ENCODE measurements at regions not wholly inside any gene's neighbourhood (a gene's known extent, or its start where the extent isn't known, plus 50 kb on each side); places are given as distances from the start of the nearest gene placed in this dataset.
A peak's percentile ranks its signal among the peaks of the same experiment; 100 is the strongest.
"Not testable (repeated sequence)": the region's sequence is repeated elsewhere in the genome, so short reads cannot be mapped to it uniquely, and the experiment has no call there.

DNA sequence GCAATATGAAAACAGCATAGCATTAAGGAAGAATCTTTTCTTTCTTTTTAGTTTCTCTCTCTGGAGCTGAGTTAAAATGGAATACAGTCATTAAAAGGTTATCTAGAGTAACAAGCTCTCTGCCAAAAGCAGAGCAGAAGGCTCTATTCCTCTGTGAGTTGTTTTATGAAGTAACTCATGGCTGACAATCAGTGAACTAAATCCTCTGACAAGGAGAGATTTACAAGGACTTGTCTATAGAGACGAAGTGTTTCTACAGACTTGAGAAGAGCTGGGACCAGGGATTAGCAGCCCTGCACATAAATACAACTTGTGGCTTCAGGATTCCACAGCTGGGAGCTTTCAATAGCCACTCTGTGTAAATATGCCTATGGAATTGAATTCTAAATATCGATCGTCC lies 192.5 kb upstream of the RAG2 start:
- no peak for DNase-seq (ENCODE audit: low read depth in 3 of 3)

DNA sequence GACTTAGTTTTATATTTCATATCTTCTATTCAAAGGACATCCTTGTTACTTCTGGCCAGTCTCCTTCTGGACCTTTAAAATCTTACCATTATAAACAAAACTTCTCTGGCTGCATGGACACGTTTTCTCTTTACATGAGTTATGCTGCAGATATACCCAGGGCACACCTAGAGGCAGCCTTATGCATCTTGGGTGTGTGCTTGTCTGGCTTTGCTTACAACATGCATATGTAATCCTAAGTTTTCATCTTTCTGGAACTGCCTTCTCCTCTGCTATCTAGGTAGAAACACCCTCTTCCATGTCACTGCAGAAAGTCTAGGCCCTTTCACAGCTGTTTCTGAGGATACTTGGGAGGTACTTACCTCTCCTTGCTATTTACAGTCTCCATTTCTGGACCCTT lies 185.8 kb upstream of the RAG2 start:
- no peak for DNase-seq (ENCODE audit: low read depth in 3 of 3)

DNA sequence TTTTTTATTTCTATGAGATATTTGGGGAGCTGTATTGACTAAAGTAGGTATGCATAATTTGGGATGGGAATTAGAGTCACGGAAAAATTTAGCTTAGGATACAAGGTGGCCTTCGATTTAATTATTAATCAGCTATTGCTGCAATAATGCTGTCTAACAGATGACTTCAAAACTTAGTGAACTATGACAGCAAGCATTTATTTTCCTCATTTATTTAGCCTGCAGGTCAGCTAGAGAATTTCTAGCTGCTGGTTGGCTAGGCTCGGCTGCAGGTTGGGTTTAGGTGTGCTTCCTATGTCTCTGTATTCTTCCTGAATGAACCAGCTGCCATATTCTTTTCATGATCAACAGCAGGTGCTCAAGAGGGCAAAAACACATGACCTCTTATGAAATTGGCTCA lies 181.8 kb upstream of the RAG2 start:
- no peak for DNase-seq (ENCODE audit: low read depth in 3 of 3)

- DNase-seq (ENCODE audit: low read depth in 3 of 3): no peak
Measured at GRCh38 chr11:36777311-36777710, 179.3 kb upstream of the RAG2 start.

DNA sequence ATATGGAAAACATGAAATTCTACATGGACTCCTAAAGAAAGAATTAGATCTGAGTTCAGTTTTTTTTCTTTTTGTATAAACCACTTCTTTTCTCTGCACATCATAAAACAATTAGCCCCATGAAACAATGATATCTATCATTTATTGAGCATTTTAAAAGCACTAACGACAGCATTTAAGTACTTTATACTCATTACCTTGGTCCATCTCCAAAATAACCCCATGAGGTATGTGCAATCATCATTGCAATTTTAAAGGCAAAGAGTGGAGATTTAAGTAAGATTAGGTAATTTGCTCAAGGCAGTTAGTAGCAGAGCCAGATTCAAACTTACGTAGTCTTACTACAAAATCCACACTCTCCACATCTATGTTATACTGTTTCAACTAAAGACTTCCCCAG lies 177.7 kb upstream of the RAG2 start:
- DNase-seq (ENCODE audit: low read depth in 3 of 3): no peak

DNA sequence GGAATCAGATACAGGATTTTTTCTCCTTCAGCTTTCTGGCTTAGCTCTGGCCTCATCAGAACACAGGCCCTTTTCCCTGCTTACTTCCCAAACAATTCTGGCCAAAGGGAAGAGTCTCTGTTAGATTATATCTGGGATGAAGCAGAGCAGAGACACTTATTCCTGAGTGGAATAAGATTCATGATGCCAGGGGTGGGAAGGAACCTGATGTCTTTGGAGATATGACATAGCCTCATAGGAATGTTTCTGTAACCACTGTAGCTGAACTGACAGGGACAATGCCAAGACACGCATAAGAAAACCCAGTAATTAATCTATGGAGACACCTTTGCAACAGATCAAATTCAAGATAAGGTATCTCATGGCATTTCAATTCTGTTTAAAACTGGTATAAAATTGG lies 177.1 kb upstream of the RAG2 start:
- no peak for DNase-seq (ENCODE audit: low read depth in 3 of 3)

- DNase-seq (ENCODE audit: low read depth in 3 of 3): no peak
Measured at GRCh38 chr11:36774603-36775002, 176.6 kb upstream of the RAG2 start.

DNA sequence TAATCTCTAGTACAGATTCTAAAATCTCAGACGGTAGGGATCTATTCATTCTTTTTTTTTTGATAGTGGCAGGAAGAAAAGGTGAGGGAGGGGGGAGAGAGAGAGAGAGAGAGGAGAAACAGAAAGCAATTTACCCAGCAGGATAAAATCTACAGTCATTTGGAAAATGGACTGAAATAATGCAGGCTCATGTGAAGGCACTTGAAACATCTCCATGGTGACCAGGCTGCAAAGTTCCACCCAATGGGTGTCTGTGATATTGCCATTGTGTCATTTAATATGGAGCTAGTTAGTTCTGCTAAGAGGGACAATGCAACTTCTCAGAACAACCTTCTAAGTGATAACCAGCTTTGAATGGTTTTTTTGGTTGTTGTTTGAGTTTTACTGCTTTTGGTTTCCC lies 165.2 kb upstream of the RAG2 start:
- DNase-seq (ENCODE audit: low read depth in 3 of 3): no peak

GRCh38 chr11:36757075-36757474 lies 159.0 kb upstream of the RAG2 start:
- DNase-seq (ENCODE audit: low read depth in 3 of 3): no peak

DNA sequence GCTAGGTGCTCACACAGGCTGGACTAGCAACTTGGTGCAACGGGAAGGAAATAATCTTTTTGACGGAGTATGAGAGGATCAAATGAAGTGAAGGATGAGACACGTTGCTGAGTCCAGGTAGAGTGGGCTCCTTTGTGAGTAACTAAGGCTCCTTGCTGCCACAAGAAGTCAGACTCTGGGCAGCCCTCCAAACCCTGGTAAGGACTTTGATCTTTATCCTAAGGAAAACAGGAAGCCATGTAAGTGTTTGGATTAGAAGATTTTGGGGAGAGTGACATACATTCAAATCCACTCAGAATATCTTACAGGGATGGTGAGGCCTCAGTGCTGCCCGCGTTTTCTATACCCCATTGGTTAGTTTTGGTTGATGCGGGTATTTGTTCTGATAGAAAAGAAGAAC lies 155.9 kb upstream of the RAG2 start:
- no peak for DNase-seq (ENCODE audit: low read depth in 3 of 3)

GRCh38 chr11:36751996-36752395 lies 154.0 kb upstream of the RAG2 start:
- DNase-seq (ENCODE audit: low read depth in 3 of 3): no peak

DNA sequence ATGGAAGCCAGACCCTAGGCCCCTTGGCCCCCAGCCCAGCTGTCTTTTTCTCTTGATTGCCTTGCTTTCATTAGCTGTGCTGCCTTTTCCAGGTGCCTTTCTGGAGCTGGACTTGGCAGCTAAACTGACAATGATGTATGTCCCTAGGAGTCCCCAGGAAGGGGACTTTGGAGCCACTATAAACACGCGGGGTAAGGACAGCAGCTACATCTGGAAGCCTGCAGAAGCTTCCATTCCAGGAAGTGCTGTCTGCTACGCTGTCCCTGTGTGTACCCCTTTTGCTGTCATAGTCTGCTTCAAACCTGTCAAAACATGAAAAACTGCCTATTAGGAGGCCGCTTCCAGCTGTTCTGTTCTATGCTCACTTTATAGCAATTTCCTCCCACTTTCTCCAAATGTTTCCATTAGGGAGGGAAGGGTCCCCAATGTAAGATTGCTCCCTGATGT lies 153.3 kb upstream of the RAG2 start:
- no peak for DNase-seq (ENCODE audit: low read depth in 3 of 3)

DNA sequence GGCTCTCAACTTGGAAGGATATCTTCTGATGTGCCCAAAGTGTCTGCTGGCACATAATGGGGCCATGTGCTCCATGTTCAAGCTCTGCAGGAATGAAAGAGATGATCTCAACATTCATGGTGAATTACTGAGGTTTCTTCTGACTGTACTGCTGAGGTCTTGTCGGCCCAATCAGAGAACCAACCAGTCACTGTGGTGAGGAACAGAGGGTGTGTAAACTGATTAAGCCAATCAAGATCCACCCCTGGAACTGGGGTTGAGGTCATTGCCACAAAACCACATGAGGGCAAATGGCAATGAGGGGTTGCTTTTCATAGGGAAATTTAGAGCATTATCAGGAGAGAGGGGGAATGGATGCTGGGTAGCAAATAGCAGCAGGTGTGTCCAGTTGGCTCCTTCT lies 152.3 kb upstream of the RAG2 start:
- DNase-seq (ENCODE audit: low read depth in 3 of 3): no peak

GRCh38 chr11:36748836-36749235 lies 150.8 kb upstream of the RAG2 start:
- DNase-seq (ENCODE audit: low read depth in 3 of 3): no peak

GRCh38 chr11:36746886-36747710 lies 149.1 kb upstream of the RAG2 start:
- peak; percentile 46 to 63 (median 53) for DNase-seq (ENCODE audit: low read depth in 3 of 3)

DNA sequence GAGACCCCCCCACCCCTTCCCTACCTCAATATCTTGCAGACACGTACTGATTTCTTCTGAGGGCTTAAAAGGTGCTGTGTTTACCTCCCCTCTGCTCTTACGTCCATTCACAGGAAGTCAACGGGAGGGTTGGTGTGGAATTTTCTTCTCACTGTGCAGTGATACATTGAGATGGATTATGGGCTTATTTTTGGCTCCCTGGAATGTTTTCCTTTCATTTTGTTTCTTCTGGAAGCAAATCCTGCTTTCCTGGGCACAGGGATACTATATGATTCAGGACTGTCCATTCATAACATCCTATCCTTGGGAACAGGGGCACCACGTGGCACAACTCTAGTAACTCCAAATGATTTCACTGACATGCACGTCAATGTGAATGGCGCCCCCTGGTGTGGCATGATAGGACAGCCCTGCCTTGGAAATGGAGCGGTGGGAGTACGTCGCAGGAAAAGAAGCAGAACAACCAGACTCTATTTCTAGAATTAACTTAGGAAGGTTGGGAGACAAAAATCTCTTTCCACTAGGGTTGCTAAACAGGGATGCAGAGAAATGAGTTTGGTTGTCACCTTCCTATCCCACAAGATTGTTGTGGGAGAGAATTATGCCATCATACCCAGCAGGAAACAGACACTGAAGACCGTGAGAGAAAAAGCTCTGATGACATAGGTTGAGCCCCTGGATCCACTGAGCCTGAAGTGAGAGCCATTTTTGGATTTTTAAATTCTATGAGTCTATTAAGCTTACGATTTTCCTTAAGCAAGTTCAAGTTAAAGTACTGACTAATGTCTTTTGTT lies 146.5 kb upstream of the RAG2 start:
- peak; percentile 3 to 20 (median 15) for DNase-seq (ENCODE audit: low read depth in 3 of 3)

DNA sequence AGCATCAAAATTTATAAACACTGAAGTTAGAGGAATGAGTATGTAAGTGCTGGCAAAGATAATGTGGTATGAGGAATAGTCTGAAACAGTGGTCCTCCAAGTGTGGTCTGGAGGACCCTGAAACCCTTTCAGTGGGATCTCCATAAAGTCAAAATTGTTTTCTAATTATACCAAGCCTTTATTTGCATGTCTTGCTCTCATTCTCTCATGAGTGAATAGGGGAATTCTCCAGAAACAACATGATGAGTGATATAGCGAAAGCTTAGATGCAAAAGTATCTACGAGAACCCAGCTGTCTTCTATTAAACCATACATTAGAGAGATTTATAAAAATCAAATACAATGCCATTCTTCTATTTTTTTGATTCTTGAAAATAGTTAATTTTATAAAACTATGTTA lies 145.0 kb upstream of the RAG2 start:
- DNase-seq (ENCODE audit: low read depth in 3 of 3): no peak

DNA sequence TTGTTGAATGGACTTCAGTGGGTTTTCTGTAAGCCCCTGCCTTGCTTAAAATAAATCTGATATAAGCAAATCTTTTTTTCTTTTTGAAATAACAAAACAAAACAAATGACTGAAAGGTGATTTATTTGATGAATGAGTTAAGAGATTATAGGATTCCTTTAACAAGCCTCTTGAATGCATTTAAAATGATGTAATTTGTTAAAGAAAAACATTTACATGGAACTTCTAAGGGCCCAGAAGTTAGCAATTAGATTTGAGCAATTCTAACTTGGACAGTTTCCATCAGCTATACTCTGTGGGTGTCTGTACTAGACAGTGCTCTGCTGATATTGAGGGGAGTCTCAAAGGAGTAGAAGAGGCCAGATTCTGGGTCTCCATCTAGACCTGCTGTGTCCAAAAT lies 143.5 kb upstream of the RAG2 start:
- DNase-seq (ENCODE audit: low read depth in 3 of 3): no peak

GRCh38 chr11:36738292-36738861 lies 140.3 kb upstream of the RAG2 start:
- no peak for DNase-seq (ENCODE audit: low read depth in 3 of 3)

DNA sequence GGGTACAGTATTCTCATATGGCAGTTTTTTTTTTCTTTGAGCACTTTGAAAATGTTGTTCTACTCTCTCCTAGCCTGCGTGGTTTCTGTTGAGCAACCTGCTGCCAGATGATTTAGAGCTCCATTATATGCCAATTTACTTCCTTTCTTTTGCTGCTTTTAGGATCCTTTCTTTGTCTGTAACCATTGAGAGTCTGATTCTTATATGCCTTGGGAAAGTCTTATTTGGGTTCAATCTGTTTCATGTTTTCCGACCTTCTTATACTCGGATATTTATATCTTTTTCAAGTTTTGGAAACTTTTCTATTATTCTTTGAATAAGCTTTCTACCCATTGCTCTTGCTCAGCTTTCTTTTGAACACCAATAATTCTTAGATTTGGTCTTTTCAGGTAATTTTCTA lies 138.1 kb upstream of the RAG2 start:
- DNase-seq (ENCODE audit: low read depth in 3 of 3): no peak

- not testable (repeated sequence) for DNase-seq (ENCODE audit: low read depth in 3 of 3)
Measured at GRCh38 chr11:36733721-36734120, 135.7 kb upstream of the RAG2 start.

DNA sequence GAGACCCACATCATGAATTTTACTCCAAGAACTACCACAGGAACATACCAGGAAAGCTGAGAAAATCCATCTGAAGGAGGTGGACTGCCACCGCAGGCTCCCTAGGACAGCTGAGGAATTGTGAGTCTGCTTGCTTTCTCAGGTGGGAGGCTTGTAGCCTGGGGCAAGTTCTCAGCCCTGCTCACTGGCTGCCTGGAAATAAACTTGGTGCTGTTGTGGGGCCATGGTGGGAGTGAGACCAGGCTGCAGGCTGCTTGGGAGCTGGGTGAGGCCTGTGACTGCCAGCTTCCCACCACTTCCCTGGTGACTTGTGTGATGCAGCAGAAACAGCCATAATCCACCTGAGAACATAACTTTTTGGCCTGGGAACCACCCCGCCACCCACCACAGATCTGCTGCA lies 132.7 kb upstream of the RAG2 start:
- DNase-seq (ENCODE audit: low read depth in 3 of 3): no peak

DNA sequence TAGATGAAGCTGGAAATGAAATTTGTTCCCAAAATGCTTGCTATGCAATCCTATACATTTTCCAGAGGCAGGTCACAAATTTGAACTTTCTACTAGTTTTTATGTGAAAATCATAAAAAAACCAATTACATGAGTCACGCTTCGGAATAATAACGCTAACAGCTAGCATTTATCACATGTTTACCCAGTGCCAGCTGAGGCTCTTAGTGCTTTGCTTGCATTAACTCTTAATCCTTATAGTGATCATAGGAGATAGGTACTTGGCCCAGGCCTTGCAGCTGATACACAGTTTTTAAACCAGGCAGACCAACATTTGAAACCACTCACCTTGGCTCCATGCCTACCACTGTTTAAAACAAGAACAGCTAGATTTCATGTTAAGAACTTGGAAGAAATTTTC lies 131.8 kb upstream of the RAG2 start:
- no peak for DNase-seq (ENCODE audit: low read depth in 3 of 3)
